Sigmoid colon (tissue), 4 donors: ENCODE measurements at regions not wholly inside any gene's neighbourhood (a gene's known extent, or its start where the extent isn't known, plus 50 kb on each side); places are given as distances from the start of the nearest gene placed in this dataset.

Experiments used
- EP300 ChIP-seq, 4 donors: sonication (generic); formaldehyde crosslinking; IDR thresholded peaks; one replicate each; pipeline ENCODE4 v1.6.1; 2017; ENCODE audit warnings: antibody characterized with exemption in 4 of 4
- POLR2A ChIP-seq, 2 donors: fragments of 450-650 bp; IDR thresholded peaks; one replicate each; pipeline ENCODE4 v1.6.1; 2016; ENCODE audit warnings: antibody characterized with exemption in 2 of 2, mild to moderate bottlenecking in 2 of 2, moderate library complexity in 2 of 2
- POLR2AphosphoS5 ChIP-seq, 4 donors: sonication (generic); formaldehyde crosslinking; IDR thresholded peaks; one replicate each; pipeline ENCODE4 v1.6.1; 2017; ENCODE audit warnings: antibody characterized with exemption in 4 of 4
- TF ChIP-seq, protein P1 (sequence below), 4 experiments: fragments of 450-650 bp in 3 of 4; fragments of 200-600 bp in 1 of 4; IDR thresholded peaks; one replicate each; pipeline ENCODE4 v1.5.1; 2016 to 2019; ENCODE audit warnings: antibody characterized with exemption in 4 of 4, mild to moderate bottlenecking in 3 of 4, moderate library complexity in 2 of 4

GRCh38 chr7:22001345-22002004, 55.8 kb upstream of the CDCA7L start:
- TF ChIP-seq, protein P1, sequence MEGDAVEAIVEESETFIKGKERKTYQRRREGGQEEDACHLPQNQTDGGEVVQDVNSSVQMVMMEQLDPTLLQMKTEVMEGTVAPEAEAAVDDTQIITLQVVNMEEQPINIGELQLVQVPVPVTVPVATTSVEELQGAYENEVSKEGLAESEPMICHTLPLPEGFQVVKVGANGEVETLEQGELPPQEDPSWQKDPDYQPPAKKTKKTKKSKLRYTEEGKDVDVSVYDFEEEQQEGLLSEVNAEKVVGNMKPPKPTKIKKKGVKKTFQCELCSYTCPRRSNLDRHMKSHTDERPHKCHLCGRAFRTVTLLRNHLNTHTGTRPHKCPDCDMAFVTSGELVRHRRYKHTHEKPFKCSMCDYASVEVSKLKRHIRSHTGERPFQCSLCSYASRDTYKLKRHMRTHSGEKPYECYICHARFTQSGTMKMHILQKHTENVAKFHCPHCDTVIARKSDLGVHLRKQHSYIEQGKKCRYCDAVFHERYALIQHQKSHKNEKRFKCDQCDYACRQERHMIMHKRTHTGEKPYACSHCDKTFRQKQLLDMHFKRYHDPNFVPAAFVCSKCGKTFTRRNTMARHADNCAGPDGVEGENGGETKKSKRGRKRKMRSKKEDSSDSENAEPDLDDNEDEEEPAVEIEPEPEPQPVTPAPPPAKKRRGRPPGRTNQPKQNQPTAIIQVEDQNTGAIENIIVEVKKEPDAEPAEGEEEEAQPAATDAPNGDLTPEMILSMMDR (IDR thresholded peaks at IDR 0.05), result peak; percentile 42 to 81 (median 76)
- no peak for TF ChIP-seq POLR2AphosphoS5 (IDR thresholded peaks at IDR 0.05)
- TF ChIP-seq EP300 (IDR thresholded peaks at IDR 0.05), result no peak
- no peak for TF ChIP-seq POLR2A (IDR thresholded peaks at IDR 0.05)
